Ammon's horn (tissue), 1 donor: ENCODE measurements at regions not wholly inside any gene's neighbourhood (a gene's known extent, or its start where the extent isn't known, plus 50 kb on each side); places are given as distances from the start of the nearest gene placed in this dataset.
"Not testable (repeated sequence)": the region's sequence is repeated elsewhere in the genome, so short reads cannot be mapped to it uniquely, and the experiment has no call there.

Experiments
- DNase-seq: peaks from one replicate; pipeline ENCODE4 v3.0.0-alpha.2; 2016; ENCODE audit warnings: low spot score

GRCh38 chr9:65395121-65395520 lies 110.1 kb upstream of the FOXD4L5 start:
- DNase-seq: not testable (repeated sequence)

GRCh38 chr9:65393111-65393810 lies 108.3 kb upstream of the FOXD4L5 start:
- not testable (repeated sequence) for DNase-seq

GRCh38 chr9:65392611-65393010 lies 107.6 kb upstream of the FOXD4L5 start:
- not testable (repeated sequence) for DNase-seq

- not testable (repeated sequence) for DNase-seq
Measured at GRCh38 chr9:65389710-65390109, 104.7 kb upstream of the FOXD4L5 start.

GRCh38 chr9:65389216-65389615 lies 104.2 kb upstream of the FOXD4L5 start:
- not testable (repeated sequence) for DNase-seq

GRCh38 chr9:65386699-65387098 lies 101.7 kb upstream of the FOXD4L5 start:
- DNase-seq: peak; percentile 85

GRCh38 chr9:65386191-65386590 lies 101.2 kb upstream of the FOXD4L5 start:
- DNase-seq: not testable (repeated sequence)

- not testable (repeated sequence) for DNase-seq
Measured at GRCh38 chr9:65385655-65386024, 100.6 kb upstream of the FOXD4L5 start.

- not testable (repeated sequence) for DNase-seq
Measured at GRCh38 chr9:65384759-65385654, 100.0 kb upstream of the FOXD4L5 start.

GRCh38 chr9:65384066-65384465 lies 99.1 kb upstream of the FOXD4L5 start:
- DNase-seq: not testable (repeated sequence)

- not testable (repeated sequence) for DNase-seq
Measured at GRCh38 chr9:65383646-65384045, 98.6 kb upstream of the FOXD4L5 start.

- DNase-seq: not testable (repeated sequence)
Measured at GRCh38 chr9:65382701-65383318, 97.8 kb upstream of the FOXD4L5 start.
